K562 (cell line): ENCODE measurements at regions not wholly inside any gene's neighbourhood (a gene's known extent, or its start where the extent isn't known, plus 50 kb on each side); places are given as distances from the start of the nearest gene placed in this dataset.

Experiments used
- JUNB ChIP-seq: fragments of 450-650 bp; formaldehyde crosslinking; conservative IDR thresholded peaks from 2 replicates; pipeline ENCODE4 v1.4.0; 2020; ENCODE audit warnings: mild to moderate bottlenecking
- POLR2A ChIP-seq: fragments of 450-650 bp; conservative IDR thresholded peaks from 2 replicates; pipeline ENCODE4 v1.6.1; 2016
- POLR2AphosphoS5 ChIP-seq: IDR thresholded peaks from 2 replicates; pipeline ENCODE4 v1.6.1; 2011; ENCODE audit warnings: mild to moderate bottlenecking, low read depth, low read length, moderate library complexity; ENCODE audit not compliant: control insufficient read depth, insufficient read depth
- TARDBP ChIP-seq: fragments of 450-650 bp; IDR thresholded peaks from 2 replicates; pipeline ENCODE4 v1.6.1; 2016
- TF ChIP-seq, protein P1 (sequence below), 3 experiments: IDR thresholded peaks in 2 of 3; conservative IDR thresholded peaks in 1 of 3; 2 replicates each; pipeline ENCODE4 v1.5.1; 2011 to 2012; ENCODE audit warnings: low read length in 3 of 3, mild to moderate bottlenecking in 3 of 3, control low read depth in 2 of 3, improper control_type of control experiment in 1 of 3, inconsistent platforms in 1 of 3, low read depth in 1 of 3, mixed read lengths in 1 of 3, moderate library complexity in 1 of 3; ENCODE audit not compliant: insufficient read depth in 2 of 3

DNA sequence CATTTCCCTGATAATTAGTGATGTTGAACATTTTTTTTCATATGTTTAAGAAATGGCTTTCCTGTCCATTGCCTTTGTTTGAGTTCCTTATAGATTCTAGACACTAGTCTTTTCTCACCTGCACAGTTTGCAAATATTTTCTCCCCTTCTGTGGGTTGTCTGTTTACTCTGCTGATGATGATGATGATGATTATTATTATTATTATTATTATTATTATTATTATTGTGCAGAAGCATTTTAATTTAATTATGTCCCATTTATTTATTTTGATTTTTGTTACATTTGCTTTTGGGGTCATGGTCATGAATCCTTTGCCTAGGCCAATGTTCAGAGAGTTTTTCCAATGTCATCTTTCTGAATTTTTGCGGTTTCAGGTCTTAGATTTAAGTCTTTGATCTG, 492.5 kb upstream of the TSHZ3 start:
- TF ChIP-seq JUNB (CRISPR knock-in tag), result no peak
- TF ChIP-seq POLR2A, result no peak
- TF ChIP-seq POLR2AphosphoS5, result no peak
- TF ChIP-seq, protein P1, sequence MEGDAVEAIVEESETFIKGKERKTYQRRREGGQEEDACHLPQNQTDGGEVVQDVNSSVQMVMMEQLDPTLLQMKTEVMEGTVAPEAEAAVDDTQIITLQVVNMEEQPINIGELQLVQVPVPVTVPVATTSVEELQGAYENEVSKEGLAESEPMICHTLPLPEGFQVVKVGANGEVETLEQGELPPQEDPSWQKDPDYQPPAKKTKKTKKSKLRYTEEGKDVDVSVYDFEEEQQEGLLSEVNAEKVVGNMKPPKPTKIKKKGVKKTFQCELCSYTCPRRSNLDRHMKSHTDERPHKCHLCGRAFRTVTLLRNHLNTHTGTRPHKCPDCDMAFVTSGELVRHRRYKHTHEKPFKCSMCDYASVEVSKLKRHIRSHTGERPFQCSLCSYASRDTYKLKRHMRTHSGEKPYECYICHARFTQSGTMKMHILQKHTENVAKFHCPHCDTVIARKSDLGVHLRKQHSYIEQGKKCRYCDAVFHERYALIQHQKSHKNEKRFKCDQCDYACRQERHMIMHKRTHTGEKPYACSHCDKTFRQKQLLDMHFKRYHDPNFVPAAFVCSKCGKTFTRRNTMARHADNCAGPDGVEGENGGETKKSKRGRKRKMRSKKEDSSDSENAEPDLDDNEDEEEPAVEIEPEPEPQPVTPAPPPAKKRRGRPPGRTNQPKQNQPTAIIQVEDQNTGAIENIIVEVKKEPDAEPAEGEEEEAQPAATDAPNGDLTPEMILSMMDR (IDR thresholded peaks at IDR 0.05 in 2 of 3, conservative IDR thresholded peaks at IDR 0.05 in 1 of 3; ENCODE audit: insufficient read depth in 2 of 3, low read depth in 1 of 3, low read length in 3 of 3), result no peak
- no peak for TF ChIP-seq TARDBP
